ENCODE measurements at regions not wholly inside any gene's neighbourhood (a gene's known extent, or its start where the extent isn't known, plus 50 kb on each side); places are given as distances from the start of the nearest gene placed in this dataset.

DNA sequence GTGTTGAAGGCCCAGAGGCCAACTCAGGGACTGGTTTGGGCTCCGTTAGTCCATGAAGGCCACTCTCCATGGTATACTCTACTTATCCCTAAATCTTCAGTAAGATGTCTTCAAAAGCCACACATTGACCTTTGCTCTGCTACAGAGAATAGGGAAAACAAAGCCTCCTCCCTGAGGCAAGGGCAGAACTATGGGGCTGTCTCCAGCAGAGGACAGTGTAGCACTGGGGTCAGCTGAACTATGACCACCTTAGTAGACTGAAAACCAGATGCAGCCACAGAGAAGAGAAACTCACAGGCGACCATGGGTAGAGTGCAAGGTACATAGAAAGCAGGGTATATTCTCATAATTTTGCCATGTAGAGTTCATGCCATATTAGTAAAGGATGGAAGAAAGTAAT lies 587.4 kb downstream of the LMO7 start:
- TF ChIP-seq, protein P1, sequence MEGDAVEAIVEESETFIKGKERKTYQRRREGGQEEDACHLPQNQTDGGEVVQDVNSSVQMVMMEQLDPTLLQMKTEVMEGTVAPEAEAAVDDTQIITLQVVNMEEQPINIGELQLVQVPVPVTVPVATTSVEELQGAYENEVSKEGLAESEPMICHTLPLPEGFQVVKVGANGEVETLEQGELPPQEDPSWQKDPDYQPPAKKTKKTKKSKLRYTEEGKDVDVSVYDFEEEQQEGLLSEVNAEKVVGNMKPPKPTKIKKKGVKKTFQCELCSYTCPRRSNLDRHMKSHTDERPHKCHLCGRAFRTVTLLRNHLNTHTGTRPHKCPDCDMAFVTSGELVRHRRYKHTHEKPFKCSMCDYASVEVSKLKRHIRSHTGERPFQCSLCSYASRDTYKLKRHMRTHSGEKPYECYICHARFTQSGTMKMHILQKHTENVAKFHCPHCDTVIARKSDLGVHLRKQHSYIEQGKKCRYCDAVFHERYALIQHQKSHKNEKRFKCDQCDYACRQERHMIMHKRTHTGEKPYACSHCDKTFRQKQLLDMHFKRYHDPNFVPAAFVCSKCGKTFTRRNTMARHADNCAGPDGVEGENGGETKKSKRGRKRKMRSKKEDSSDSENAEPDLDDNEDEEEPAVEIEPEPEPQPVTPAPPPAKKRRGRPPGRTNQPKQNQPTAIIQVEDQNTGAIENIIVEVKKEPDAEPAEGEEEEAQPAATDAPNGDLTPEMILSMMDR (IDR thresholded peaks at IDR 0.05): no peak
- no peak for TF ChIP-seq POLR2A (IDR thresholded peaks at IDR 0.05)
- intact Hi-C loops (cut with DNase I): no loop called here
- Histone ChIP-seq H3K27me3 (no peaks in the 10 kb centered on the region), H3K9me3 (no peaks in the 10 kb centered on the region), H3K4me1 (no peaks in the 10 kb centered on the region), H3K27ac (no peak overlapping the region), H3K4me3 (no peak overlapping the region), H3K36me3 (replicated peaks in 1 of 2; ENCODE audit: insufficient read depth in 1 of 2, low read depth in 2 of 2) (no peaks in the 10 kb centered on the region)
- no peak for ATAC-seq
- no peak for DNase-seq
- 59 to 72% methylated on average over 2 of the region's 2 CpGs for WGBS, 2 donors

DNA sequence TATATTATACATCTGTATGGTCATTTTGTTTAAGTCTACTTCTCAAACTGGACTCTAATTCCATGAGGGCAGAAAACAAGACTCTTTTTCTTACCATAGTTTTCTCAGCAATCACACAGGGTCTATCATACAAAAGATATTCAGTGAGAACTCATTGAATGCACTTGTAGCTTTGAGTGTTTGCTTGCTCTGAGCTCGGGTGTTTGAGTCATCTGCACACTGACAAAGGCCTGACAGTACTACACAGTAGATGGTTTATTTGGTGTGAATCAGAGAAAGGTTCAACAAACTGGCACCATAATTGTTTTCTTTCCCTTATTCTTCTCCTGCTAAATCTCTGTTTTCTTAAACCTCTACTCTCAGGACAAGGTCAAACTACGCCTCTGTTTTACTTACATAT lies 586.4 kb downstream of the LMO7 start:
- ATAC-seq (no peak), DNase-seq (no peak)
- Histone ChIP-seq H3K9me3 (no peaks in the 10 kb centered on the region), H3K36me3 (replicated peaks in 1 of 2; ENCODE audit: insufficient read depth in 1 of 2, low read depth in 2 of 2) (no peaks in the 10 kb centered on the region), H3K27ac (no peak overlapping the region), H3K27me3 (no peaks in the 10 kb centered on the region), H3K4me3 (no peak overlapping the region), H3K4me1 (no peaks in the 10 kb centered on the region)
- 45 to 51% methylated on average over 2 of the region's 2 CpGs for WGBS, 2 donors
- no peak for TF ChIP-seq POLR2A (IDR thresholded peaks at IDR 0.05)
- intact Hi-C loops (cut with DNase I): no loop called here

DNA sequence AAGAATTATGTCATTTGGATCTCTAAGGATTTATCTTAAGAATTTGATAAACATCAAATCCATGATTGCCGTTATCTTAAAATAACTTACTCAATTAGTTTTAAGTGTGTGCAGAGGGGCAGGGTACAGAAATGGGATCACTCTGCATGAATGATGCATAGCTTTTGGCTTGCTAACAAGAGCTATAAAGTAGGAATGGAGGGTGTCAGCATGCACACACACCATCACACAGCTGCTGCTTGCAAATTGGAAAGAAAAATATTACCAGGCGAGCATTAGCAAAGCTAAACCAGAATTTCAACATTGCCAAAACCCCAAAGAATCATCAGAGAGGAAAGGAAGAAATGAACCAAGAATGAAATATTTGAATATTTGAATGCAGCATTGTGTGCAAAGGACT lies 580.6 kb downstream of the LMO7 start:
- no peaks in the 10 kb centered on the region for H3K4me1 ChIP-seq
- no peak for DNase-seq
- intact Hi-C loops (cut with DNase I): no loop called here

DNA sequence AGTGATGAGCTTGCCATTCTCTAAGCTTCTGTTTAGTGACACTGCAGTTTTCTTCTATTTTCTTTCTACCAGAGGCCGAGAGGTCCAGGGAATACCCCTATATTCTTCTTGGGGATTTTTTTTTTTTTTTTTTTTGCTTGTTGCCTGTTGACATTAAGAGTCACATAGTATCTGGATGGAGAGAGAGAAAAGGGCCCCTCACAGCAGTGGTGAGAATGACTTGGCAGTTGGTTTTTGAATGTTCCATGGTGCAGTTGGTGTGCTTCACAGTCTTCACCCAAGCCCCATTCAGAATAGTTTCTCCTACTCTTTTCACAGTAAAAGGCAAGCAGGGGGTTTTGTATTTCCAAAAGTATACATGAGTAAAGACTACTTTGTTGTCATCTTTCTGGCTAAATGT lies 577.9 kb downstream of the LMO7 start:
- Histone ChIP-seq H3K27me3 (no peaks in the 10 kb centered on the region), H3K36me3 (replicated peaks in 1 of 2; ENCODE audit: insufficient read depth in 1 of 2, low read depth in 2 of 2) (no peaks in the 10 kb centered on the region), H3K4me3 (no peak overlapping the region), H3K9me3 (no peaks in the 10 kb centered on the region), H3K4me1 (no peaks in the 10 kb centered on the region), H3K27ac (no peak overlapping the region)
- WGBS, 2 donors: 85 to 94% methylated on average over 1 of the region's 1 CpG
- intact Hi-C loops (cut with DNase I): no loop called here
- ATAC-seq (no peak), DNase-seq (no peak)
- TF ChIP-seq, protein P1 (IDR thresholded peaks at IDR 0.05): no peak
- TF ChIP-seq POLR2A (IDR thresholded peaks at IDR 0.05): no peak

More for the DNA sequence above, 580.6 kb downstream of the LMO7 start:
- Histone ChIP-seq H3K36me3 (replicated peaks in 1 of 2; ENCODE audit: insufficient read depth in 1 of 2, low read depth in 2 of 2) (no peaks in the 10 kb centered on the region), H3K27ac (no peak overlapping the region), H3K4me3 (no peak overlapping the region), H3K9me3 (no peaks in the 10 kb centered on the region), H3K27me3 (no peaks in the 10 kb centered on the region)
- no peak for ATAC-seq
- WGBS, 2 donors: 62 to 64% methylated on average over 2 of the region's 2 CpGs
- TF ChIP-seq, protein P1 (IDR thresholded peaks at IDR 0.05): no peak
- no peak for TF ChIP-seq POLR2A (IDR thresholded peaks at IDR 0.05)

DNA sequence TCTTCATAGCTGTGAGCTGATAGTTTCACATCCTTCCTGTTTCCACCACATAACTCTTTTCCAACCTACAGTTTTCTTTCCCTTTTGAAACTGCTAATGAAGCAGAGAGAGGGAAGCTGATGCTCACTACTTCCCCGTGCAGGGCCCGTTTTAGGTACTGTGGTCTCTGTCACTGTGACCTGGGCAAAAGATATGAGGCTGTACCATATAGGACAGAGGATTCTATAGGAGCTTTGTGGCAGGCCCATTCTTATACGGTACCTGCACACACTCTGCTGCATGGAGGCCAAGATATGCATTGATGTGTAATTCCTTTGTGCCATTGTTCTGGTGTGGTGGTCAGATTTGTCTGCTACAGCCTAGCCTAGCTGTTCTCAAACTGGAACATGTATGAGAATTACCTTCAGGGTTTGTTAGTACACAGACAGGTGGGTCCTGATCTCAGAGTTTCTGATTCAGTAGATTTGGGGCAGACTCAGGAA lies 577.3 kb downstream of the LMO7 start:
- TF ChIP-seq POLR2A (IDR thresholded peaks at IDR 0.05): no peak
- TF ChIP-seq, protein P1 (IDR thresholded peaks at IDR 0.05): no peak
- Histone ChIP-seq H3K9me3 (no peaks in the 10 kb centered on the region), H3K27me3 (no peaks in the 10 kb centered on the region), H3K4me3 (no peak overlapping the region), H3K4me1 (no peaks in the 10 kb centered on the region), H3K36me3 (replicated peaks in 1 of 2; ENCODE audit: insufficient read depth in 1 of 2, low read depth in 2 of 2) (no peaks in the 10 kb centered on the region), H3K27ac (no peak overlapping the region)
- no peak for ATAC-seq
- intact Hi-C loops (cut with DNase I): no loop called here
- DNase-seq: no peak
- 64 to 91% methylated on average over 3 of the region's 3 CpGs for WGBS, 2 donors

Data from body of pancreas (tissue), 4 donors.